WTC11 (cell line): ENCODE measurements at regions not wholly inside any gene's neighbourhood (a gene's known extent, or its start where the extent isn't known, plus 50 kb on each side); places are given as distances from the start of the nearest gene placed in this dataset.
A peak's percentile ranks its signal among the peaks of the same experiment; 100 is the strongest.

Experiments used
- ATAC-seq: fragments of 200-7000 bp; cut with Tn5 transposase; 2 replicates; pipeline ENCODE4 v1.10.0; 2021; ENCODE audit warnings: mild to moderate bottlenecking, moderate library complexity
- CTCF ChIA-PET: fragments of 300-600 bp; sonication (Branson Sonifier 250); formaldehyde crosslinking; loops from one replicate; lab custom pipeline; 2021; ENCODE audit warnings: antibody characterized with exemption; lab: Charles Lee
- POLR2A ChIA-PET: fragments of 350-600 bp; sonication (Branson Sonifier 250); formaldehyde crosslinking; loops from one replicate; lab custom pipeline; 2021; ENCODE audit warnings: antibody characterized with exemption; lab: Charles Lee
- DNase-seq: peaks from one replicate; pipeline ENCODE4 v3.0.0; 2021; ENCODE audit warnings: low spot score
- H3K27ac Mint-ChIP-seq: 2 replicates; pipeline ENCODE4 v1.8.0; 2021; ENCODE audit warnings: mixed read lengths
- H3K27me3 Mint-ChIP-seq: 2 replicates; pipeline ENCODE4 v1.8.0; 2021; ENCODE audit warnings: low read depth, mild to moderate bottlenecking, moderate library complexity, mixed read lengths
- H3K36me3 Mint-ChIP-seq: 2 replicates; pipeline ENCODE4 v1.8.0; 2021; ENCODE audit warnings: mixed read lengths
- H3K4me1 Mint-ChIP-seq: 2 replicates; pipeline ENCODE4 v1.8.0; 2022; ENCODE audit warnings: mixed read lengths
- H3K4me3 Mint-ChIP-seq: 2 replicates; pipeline ENCODE4 v1.8.0; 2021; ENCODE audit warnings: mild to moderate bottlenecking, moderate library complexity, mixed read lengths
- H3K9me3 Mint-ChIP-seq: 2 replicates; pipeline ENCODE4 v1.8.0; 2021; ENCODE audit warnings: mixed read lengths
- ATF1 ChIP-seq: sonication (generic); formaldehyde crosslinking; IDR thresholded peaks from 2 replicates; pipeline ENCODE4 v1.8.1; 2023; ENCODE audit warnings: mild to moderate bottlenecking, moderate library complexity, missing genetic modification reagents
- ATF2 ChIP-seq: sonication (generic); formaldehyde crosslinking; IDR thresholded peaks from 2 replicates; pipeline ENCODE4 v1.8.1; 2022; ENCODE audit warnings: low read depth, missing genetic modification reagents, borderline replicate concordance
- CTCF ChIP-seq: fragments of 200-600 bp; IDR thresholded peaks from 2 replicates; pipeline ENCODE4 v1.8.0; 2022; ENCODE audit warnings: antibody characterized with exemption
- E2F4 ChIP-seq: sonication (generic); formaldehyde crosslinking; IDR thresholded peaks from 2 replicates; pipeline ENCODE4 v1.8.1; 2022; ENCODE audit warnings: low read depth, mild to moderate bottlenecking, moderate library complexity, missing genetic modification reagents, borderline replicate concordance
- FOXJ3 ChIP-seq: sonication (generic); formaldehyde crosslinking; IDR thresholded peaks from 2 replicates; pipeline ENCODE4 v1.9.0; 2021; ENCODE audit warnings: missing genetic modification reagents, mild to moderate bottlenecking, borderline replicate concordance
- HMGA2 ChIP-seq: fragments of 250-450 bp; sonication (Bioruptor Pico); IDR thresholded peaks from 2 replicates; pipeline ENCODE4 v1.4.0; 2021; ENCODE audit warnings: mild to moderate bottlenecking, moderate library complexity
- MAX ChIP-seq: sonication (generic); formaldehyde crosslinking; IDR thresholded peaks from 2 replicates; pipeline ENCODE4 v1.8.0; 2022; ENCODE audit warnings: mild to moderate bottlenecking, missing genetic modification reagents
- MYBL2 ChIP-seq: sonication (generic); formaldehyde crosslinking; IDR thresholded peaks from 2 replicates; pipeline ENCODE4 v1.8.1; 2023; ENCODE audit warnings: mild to moderate bottlenecking, moderate library complexity, missing genetic modification reagents
- NR1H2 ChIP-seq: sonication (generic); formaldehyde crosslinking; IDR thresholded peaks from 2 replicates; pipeline ENCODE4 v1.9.0; 2021; ENCODE audit warnings: mild to moderate bottlenecking, moderate library complexity, missing genetic modification reagents
- OVOL2 ChIP-seq: fragments of 250-450 bp; sonication (Bioruptor Pico); IDR thresholded peaks from 2 replicates; pipeline ENCODE4 v1.9.0; 2021; ENCODE audit warnings: mild to moderate bottlenecking, borderline replicate concordance
- ZBTB21 ChIP-seq: sonication (generic); formaldehyde crosslinking; IDR thresholded peaks from 2 replicates; pipeline ENCODE4 v1.8.1; 2023; ENCODE audit warnings: mild to moderate bottlenecking, missing genetic modification reagents, borderline replicate concordance
- ZNF396 ChIP-seq: fragments of 250-450 bp; sonication (Bioruptor Pico); IDR thresholded peaks from 2 replicates; pipeline ENCODE4 v1.8.0; 2021; ENCODE audit warnings: mild to moderate bottlenecking, moderate library complexity, borderline replicate concordance
- ZNF416 ChIP-seq: fragments of 250-450 bp; sonication (Bioruptor Pico); IDR thresholded peaks from 2 replicates; pipeline ENCODE4 v1.9.0; 2021; ENCODE audit warnings: mild to moderate bottlenecking, inconsistent platforms
- TF ChIP-seq, protein P1 (sequence below): sonication (generic); formaldehyde crosslinking; IDR thresholded peaks from 2 replicates; pipeline ENCODE4 v1.8.0; 2023; ENCODE audit warnings: mild to moderate bottlenecking, missing genetic modification reagents
- TF ChIP-seq, protein P2 (sequence below): fragments of 250-450 bp; sonication (Bioruptor Pico); IDR thresholded peaks from 2 replicates; pipeline ENCODE4 v1.9.0; 2021; ENCODE audit warnings: mild to moderate bottlenecking, borderline replicate concordance

GRCh38 chr7:88546808-88547207, 212.7 kb upstream of the ZNF804B start:
- no peak overlapping the region for H3K4me3 Mint-ChIP-seq
- ChIA-PET POLR2A (no interaction called here), CTCF (interaction anchor here (0.7 to 3.0 kb wide), 4 partner anchors 212 to 1076 kb away, joined by 4 to 10 read pairs (median 8); partner anchors contain the start of gene ZNF804B)
- ATAC-seq (peak; percentile 81), DNase-seq (peak; percentile 48)
- TF ChIP-seq ATF1 (CRISPR knock-in tag) (no peak), MAX (CRISPR knock-in tag) (peak; percentile 57; the same call in 1 of the 2 replicates), CTCF (peak; percentile 67), NR1H2 (CRISPR knock-in tag) (no peak), ZNF416 (no peak)
- peaks cover 44% of the 10 kb centered on the region for H3K9me3 Mint-ChIP-seq
- H3K4me1 Mint-ChIP-seq = no peaks in the 10 kb centered on the region
- 0 out of 2 replicates have a peak, but pooled peaks cover 2% of the 10 kb centered on the region for H3K27me3 Mint-ChIP-seq
- peaks cover 18% of the 10 kb centered on the region for H3K36me3 Mint-ChIP-seq
- H3K27ac Mint-ChIP-seq = no peak overlapping the region

- ATAC-seq (no peak), DNase-seq (no peak)
- peaks cover 56% of the 10 kb centered on the region for H3K9me3 Mint-ChIP-seq
- TF ChIP-seq CTCF (no peak), MYBL2 (no peak), ZNF396 (CRISPR knock-in tag) (no peak), OVOL2 (CRISPR knock-in tag) (no peak), ATF2 (CRISPR knock-in tag) (no peak), E2F4 (no peak), ZBTB21 (CRISPR knock-in tag) (no peak), FOXJ3 (CRISPR knock-in tag) (no peak), HMGA2 (CRISPR knock-in tag) (no peak), ATF1 (CRISPR knock-in tag) (no peak)
- TF ChIP-seq, protein P1, sequence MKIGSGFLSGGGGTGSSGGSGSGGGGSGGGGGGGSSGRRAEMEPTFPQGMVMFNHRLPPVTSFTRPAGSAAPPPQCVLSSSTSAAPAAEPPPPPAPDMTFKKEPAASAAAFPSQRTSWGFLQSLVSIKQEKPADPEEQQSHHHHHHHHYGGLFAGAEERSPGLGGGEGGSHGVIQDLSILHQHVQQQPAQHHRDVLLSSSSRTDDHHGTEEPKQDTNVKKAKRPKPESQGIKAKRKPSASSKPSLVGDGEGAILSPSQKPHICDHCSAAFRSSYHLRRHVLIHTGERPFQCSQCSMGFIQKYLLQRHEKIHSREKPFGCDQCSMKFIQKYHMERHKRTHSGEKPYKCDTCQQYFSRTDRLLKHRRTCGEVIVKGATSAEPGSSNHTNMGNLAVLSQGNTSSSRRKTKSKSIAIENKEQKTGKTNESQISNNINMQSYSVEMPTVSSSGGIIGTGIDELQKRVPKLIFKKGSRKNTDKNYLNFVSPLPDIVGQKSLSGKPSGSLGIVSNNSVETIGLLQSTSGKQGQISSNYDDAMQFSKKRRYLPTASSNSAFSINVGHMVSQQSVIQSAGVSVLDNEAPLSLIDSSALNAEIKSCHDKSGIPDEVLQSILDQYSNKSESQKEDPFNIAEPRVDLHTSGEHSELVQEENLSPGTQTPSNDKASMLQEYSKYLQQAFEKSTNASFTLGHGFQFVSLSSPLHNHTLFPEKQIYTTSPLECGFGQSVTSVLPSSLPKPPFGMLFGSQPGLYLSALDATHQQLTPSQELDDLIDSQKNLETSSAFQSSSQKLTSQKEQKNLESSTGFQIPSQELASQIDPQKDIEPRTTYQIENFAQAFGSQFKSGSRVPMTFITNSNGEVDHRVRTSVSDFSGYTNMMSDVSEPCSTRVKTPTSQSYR (CRISPR knock-in tag) = no peak
- TF ChIP-seq, protein P2, sequence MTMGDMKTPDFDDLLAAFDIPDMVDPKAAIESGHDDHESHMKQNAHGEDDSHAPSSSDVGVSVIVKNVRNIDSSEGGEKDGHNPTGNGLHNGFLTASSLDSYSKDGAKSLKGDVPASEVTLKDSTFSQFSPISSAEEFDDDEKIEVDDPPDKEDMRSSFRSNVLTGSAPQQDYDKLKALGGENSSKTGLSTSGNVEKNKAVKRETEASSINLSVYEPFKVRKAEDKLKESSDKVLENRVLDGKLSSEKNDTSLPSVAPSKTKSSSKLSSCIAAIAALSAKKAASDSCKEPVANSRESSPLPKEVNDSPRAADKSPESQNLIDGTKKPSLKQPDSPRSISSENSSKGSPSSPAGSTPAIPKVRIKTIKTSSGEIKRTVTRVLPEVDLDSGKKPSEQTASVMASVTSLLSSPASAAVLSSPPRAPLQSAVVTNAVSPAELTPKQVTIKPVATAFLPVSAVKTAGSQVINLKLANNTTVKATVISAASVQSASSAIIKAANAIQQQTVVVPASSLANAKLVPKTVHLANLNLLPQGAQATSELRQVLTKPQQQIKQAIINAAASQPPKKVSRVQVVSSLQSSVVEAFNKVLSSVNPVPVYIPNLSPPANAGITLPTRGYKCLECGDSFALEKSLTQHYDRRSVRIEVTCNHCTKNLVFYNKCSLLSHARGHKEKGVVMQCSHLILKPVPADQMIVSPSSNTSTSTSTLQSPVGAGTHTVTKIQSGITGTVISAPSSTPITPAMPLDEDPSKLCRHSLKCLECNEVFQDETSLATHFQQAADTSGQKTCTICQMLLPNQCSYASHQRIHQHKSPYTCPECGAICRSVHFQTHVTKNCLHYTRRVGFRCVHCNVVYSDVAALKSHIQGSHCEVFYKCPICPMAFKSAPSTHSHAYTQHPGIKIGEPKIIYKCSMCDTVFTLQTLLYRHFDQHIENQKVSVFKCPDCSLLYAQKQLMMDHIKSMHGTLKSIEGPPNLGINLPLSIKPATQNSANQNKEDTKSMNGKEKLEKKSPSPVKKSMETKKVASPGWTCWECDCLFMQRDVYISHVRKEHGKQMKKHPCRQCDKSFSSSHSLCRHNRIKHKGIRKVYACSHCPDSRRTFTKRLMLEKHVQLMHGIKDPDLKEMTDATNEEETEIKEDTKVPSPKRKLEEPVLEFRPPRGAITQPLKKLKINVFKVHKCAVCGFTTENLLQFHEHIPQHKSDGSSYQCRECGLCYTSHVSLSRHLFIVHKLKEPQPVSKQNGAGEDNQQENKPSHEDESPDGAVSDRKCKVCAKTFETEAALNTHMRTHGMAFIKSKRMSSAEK (CRISPR knock-in tag) = no peak
- no peak overlapping the region for H3K4me3 Mint-ChIP-seq
- H3K36me3 Mint-ChIP-seq = peaks cover 25% of the 10 kb centered on the region
- CTCF ChIA-PET = no interaction called here
- POLR2A ChIA-PET = no interaction called here
- H3K27ac Mint-ChIP-seq = no peak overlapping the region
- H3K27me3 Mint-ChIP-seq = 0 out of 2 replicates have a peak, but pooled peaks cover 2% of the 10 kb centered on the region
- no peaks in the 10 kb centered on the region for H3K4me1 Mint-ChIP-seq
Measured at GRCh38 chr7:88545663-88546062, 213.8 kb upstream of the ZNF804B start.
